AG09319 (cell line): ENCODE measurements at regions not wholly inside any gene's neighbourhood (a gene's known extent, or its start where the extent isn't known, plus 50 kb on each side); places are given as distances from the start of the nearest gene placed in this dataset.

Experiments
- DNase-seq: peaks from one replicate; pipeline ENCODE4 v3.0.0-alpha.2; 2010; ENCODE audit warnings: low read depth; ENCODE audit errors: extremely low read depth
- CTCF ChIP-seq: IDR thresholded peaks from 2 replicates; pipeline ENCODE4 v1.5.1; 2011; ENCODE audit warnings: low read depth, mild to moderate bottlenecking, inconsistent platforms, low read length, moderate library complexity

DNA sequence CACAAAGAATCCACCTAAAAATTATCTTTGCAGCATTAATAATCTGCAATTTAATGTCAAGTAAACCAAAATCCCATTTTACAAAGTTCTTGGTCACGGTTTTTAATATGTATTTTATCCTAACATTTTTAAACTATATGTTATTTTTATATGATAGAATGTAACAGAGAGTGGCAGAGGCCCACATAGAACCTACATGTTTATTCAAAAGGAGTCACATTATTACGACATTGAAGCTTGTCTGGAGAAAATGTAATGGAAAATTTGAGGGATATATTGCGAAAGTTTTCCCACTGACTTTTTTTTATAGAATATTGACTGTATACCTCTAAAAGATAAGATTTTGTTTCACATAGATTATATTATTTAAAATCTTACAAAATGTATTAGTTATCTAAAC is 89.7 kb upstream of the COL3A1 start:
- DNase-seq, result no peak
- no peak for TF ChIP-seq CTCF

- DNase-seq, result no peak
- no peak for TF ChIP-seq CTCF
Measured at GRCh38 chr2:188889187-188889586, 85.0 kb upstream of the COL3A1 start.

- DNase-seq, result no peak
- TF ChIP-seq CTCF, result no peak
Measured at GRCh38 chr2:188890755-188891154, 83.4 kb upstream of the COL3A1 start.

GRCh38 chr2:188892636-188893035 is 81.5 kb upstream of the COL3A1 start:
- no peak for TF ChIP-seq CTCF
- DNase-seq, result no peak

DNA sequence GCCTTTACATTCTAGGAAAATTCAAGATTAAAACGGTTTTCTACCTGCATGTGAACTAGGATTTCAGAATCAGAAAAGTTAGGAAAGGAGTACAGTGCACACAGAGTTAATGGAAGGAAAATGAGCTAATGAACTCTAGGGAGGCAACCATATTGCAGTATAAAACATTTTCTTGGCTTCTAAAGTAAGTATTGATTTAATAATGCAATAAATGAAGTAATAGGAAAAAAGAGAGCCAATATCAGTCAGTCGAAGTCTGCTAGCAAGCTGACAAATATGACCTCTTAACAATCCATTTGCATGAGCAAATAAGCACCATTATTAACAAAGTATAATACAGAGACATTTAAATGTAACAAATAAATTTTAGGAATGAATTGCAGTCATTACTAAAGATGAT is 80.2 kb upstream of the COL3A1 start:
- TF ChIP-seq CTCF, result no peak
- DNase-seq, result no peak

DNA sequence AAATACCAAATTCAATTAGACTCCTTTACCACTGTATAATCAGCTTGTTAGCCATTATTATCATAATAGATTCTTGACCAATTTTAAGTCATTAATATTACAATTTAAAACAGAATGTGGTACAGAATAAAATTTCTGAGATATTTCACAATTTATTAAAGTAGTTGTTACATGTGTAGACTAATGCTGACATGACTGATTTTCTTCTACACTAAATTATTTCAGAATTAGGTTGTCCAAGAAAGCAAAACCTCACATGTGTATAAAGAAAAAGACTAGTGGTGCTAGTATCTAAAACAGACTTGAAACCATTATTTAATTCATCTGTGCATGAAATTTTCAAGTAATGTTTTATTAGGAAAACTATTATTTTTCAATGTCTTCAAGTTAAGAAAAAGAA is 79.2 kb upstream of the COL3A1 start:
- no peak for DNase-seq
- no peak for TF ChIP-seq CTCF

DNA sequence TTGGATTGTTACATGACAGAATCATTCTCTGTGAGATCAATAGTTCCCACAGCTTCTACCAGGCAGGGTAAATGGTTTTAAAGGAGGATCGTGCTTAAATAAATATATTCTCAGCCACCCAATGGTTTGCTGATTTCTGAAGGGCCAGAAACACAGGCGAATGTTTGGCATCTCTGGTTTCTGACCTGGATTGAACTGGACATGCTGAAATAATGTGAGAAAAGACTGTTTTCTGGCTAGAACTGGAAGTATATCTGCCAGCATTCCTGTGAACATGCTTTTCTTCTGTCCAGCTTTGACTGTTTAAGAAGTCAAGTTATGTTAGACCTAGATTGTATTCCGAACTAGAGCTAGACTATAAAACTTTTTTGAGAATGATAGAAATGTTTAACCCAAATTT is 77.1 kb upstream of the COL3A1 start:
- TF ChIP-seq CTCF, result no peak
- no peak for DNase-seq

DNA sequence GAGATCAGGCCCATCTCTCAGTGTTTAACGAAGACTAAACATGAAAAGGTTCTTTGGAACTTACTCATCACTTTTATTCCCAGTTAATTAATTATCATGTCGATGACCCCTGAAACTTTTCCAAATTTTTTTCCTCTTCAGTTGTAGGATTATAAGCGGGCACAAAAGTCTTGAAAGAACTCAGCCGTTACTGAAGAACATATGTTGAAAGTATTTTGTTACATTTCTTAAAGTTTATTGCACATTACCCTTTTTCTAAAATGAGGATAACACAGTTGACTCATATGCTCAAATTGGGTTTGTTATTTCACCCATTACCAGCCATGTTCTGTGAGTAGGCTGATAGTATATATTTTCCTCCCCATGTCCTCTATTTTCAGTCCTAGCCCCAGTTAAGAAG is 75.9 kb upstream of the COL3A1 start:
- TF ChIP-seq CTCF, result no peak
- no peak for DNase-seq
